Tibial artery (tissue), 4 donors: ENCODE measurements at regions not wholly inside any gene's neighbourhood (a gene's known extent, or its start where the extent isn't known, plus 50 kb on each side); places are given as distances from the start of the nearest gene placed in this dataset.

Source experiments
- DNase-seq, 2 donors: peaks; one replicate each; pipeline ENCODE4 v3.0.0-alpha.2; 2019
- H3K27ac ChIP-seq, 2 donors: fragments of 200-600 bp; sonication (generic) in 1 of 2; 1 replicate in 1 of 2; 2 replicates in 1 of 2; pipeline ENCODE4 v1.5.1; 2018 to 2019; ENCODE audit warnings: mild to moderate bottlenecking in 1 of 2
- H3K27me3 ChIP-seq, 2 donors: fragments of 200-600 bp; sonication (generic) in 1 of 2; one replicate each; pipeline versions ENCODE4 v1.5.1 to v1.6.0; 2016 to 2019
- H3K36me3 ChIP-seq, 3 donors: fragments of 200-600 bp; sonication (generic) in 2 of 3; one replicate each; pipeline ENCODE4 v1.5.1; 2016 to 2019; ENCODE audit warnings: mild to moderate bottlenecking in 2 of 3
- H3K4me1 ChIP-seq, 4 donors: fragments of 200-600 bp; sonication (generic) in 2 of 4; 1 replicate in 3 of 4; 2 replicates in 1 of 4; pipeline ENCODE4 v1.5.1; 2016 to 2019
- H3K4me3 ChIP-seq, 2 donors: fragments of 200-600 bp; sonication (generic) in 1 of 2; 1 replicate in 1 of 2; 2 replicates in 1 of 2; pipeline ENCODE4 v1.5.1; 2018 to 2019; ENCODE audit warnings: mild to moderate bottlenecking in 2 of 2
- H3K9me3 ChIP-seq, 3 donors: fragments of 200-600 bp; sonication (generic) in 1 of 3; one replicate each; pipeline ENCODE4 v1.5.1; 2016 to 2019
- CTCF ChIP-seq, 2 experiments: fragments of 200-600 bp in 1 of 2; fragments of 450-650 bp in 1 of 2; IDR thresholded peaks; one replicate each; pipeline ENCODE4 v1.5.1; 2017 to 2019; ENCODE audit warnings: antibody characterized with exemption in 2 of 2, mild to moderate bottlenecking in 1 of 2, moderate library complexity in 1 of 2
- intact Hi-C: fragments of 100-400 bp; cut with DNase I; formaldehyde crosslinking; loops from one replicate; pipeline ENCODE4 v1.15.0; 2023; ENCODE audit warnings: low total_unique reads

GRCh38 chrX:82219129-82219528 lies 1017.2 kb downstream of the SH3BGRL start:
- intact Hi-C loops = no loop called here
- H3K9me3 ChIP-seq = no peaks in the 10 kb centered on the region
- H3K27me3 ChIP-seq = no peaks in the 10 kb centered on the region
- no peaks in the 10 kb centered on the region for H3K36me3 ChIP-seq
- no peak overlapping the region for H3K27ac ChIP-seq
- H3K4me3 ChIP-seq = no peak overlapping the region
- DNase-seq = no peak
- no peak for TF ChIP-seq CTCF (IDR thresholded peaks at IDR 0.05)
- no peaks in the 10 kb centered on the region for H3K4me1 ChIP-seq

GRCh38 chrX:82224961-82225360 lies 1023.1 kb downstream of the SH3BGRL start:
- Histone ChIP-seq H3K27me3 (no peaks in the 10 kb centered on the region), H3K27ac (no peak overlapping the region), H3K4me1 (no peaks in the 10 kb centered on the region)

GRCh38 chrX:82230013-82230412 lies 1028.1 kb downstream of the SH3BGRL start:
- no peaks in the 10 kb centered on the region for H3K36me3 ChIP-seq
- DNase-seq = no peak
- no peak overlapping the region for H3K27ac ChIP-seq
- intact Hi-C loops = no loop called here
- H3K4me3 ChIP-seq = no peak overlapping the region
- peaks cover 0 to 4% (median 0%) of the 10 kb centered on the region in 3 donors for H3K9me3 ChIP-seq
- no peaks in the 10 kb centered on the region for H3K27me3 ChIP-seq
- TF ChIP-seq CTCF (IDR thresholded peaks at IDR 0.05) = no peak
- H3K4me1 ChIP-seq = no peaks in the 10 kb centered on the region

More at GRCh38 chrX:82224961-82225360, 1023.1 kb downstream of the SH3BGRL start:
- no peak for DNase-seq
- Histone ChIP-seq H3K9me3 (peaks cover 0 to 9% (median 0%) of the 10 kb centered on the region in 3 donors), H3K4me3 (no peak overlapping the region), H3K36me3 (no peaks in the 10 kb centered on the region)
- no peak for TF ChIP-seq CTCF (IDR thresholded peaks at IDR 0.05)
- intact Hi-C loops = no loop called here

GRCh38 chrX:82232679-82233078 lies 1030.8 kb downstream of the SH3BGRL start:
- intact Hi-C loops = no loop called here
- Histone ChIP-seq H3K4me1 (no peaks in the 10 kb centered on the region), H3K4me3 (no peak overlapping the region), H3K27ac (no peak overlapping the region), H3K36me3 (no peaks in the 10 kb centered on the region), H3K27me3 (no peaks in the 10 kb centered on the region), H3K9me3 (peaks cover 0 to 13% (median 4%) of the 10 kb centered on the region in 3 donors)
- no peak for TF ChIP-seq CTCF (IDR thresholded peaks at IDR 0.05)
- no peak for DNase-seq

GRCh38 chrX:82237328-82237727 lies 1035.4 kb downstream of the SH3BGRL start:
- Histone ChIP-seq H3K27me3 (no peaks in the 10 kb centered on the region), H3K4me3 (no peak overlapping the region), H3K36me3 (no peaks in the 10 kb centered on the region), H3K9me3 (peaks cover 0 to 24% (median 11%) of the 10 kb centered on the region in 3 donors), H3K4me1 (no peaks in the 10 kb centered on the region), H3K27ac (no peak overlapping the region)
- TF ChIP-seq CTCF (IDR thresholded peaks at IDR 0.05) = no peak
- intact Hi-C loops = no loop called here
- DNase-seq = no peak
